Prostate gland (tissue), 2 donors: ENCODE measurements at regions not wholly inside any gene's neighbourhood (a gene's known extent, or its start where the extent isn't known, plus 50 kb on each side); places are given as distances from the start of the nearest gene placed in this dataset.

Experiments used
- CTCF ChIP-seq, 4 experiments: fragments of 200-600 bp in 2 of 4; fragments of 450-650 bp in 2 of 4; sonication (generic) in 2 of 4; IDR thresholded peaks; 1 replicate in 3 of 4; 2 replicates in 1 of 4; pipeline ENCODE4 v1.5.1; 2016 to 2019; ENCODE audit warnings: antibody characterized with exemption in 4 of 4, mild to moderate bottlenecking in 2 of 4, moderate library complexity in 2 of 4
- POLR2A ChIP-seq: fragments of 450-650 bp; IDR thresholded peaks from one replicate; pipeline ENCODE4 v1.6.1; 2016; ENCODE audit warnings: antibody characterized with exemption, mild to moderate bottlenecking
- POLR2AphosphoS5 ChIP-seq: sonication (generic); formaldehyde crosslinking; IDR thresholded peaks from one replicate; pipeline ENCODE4 v1.6.1; 2017; ENCODE audit warnings: antibody characterized with exemption

- no peak for TF ChIP-seq POLR2AphosphoS5
- TF ChIP-seq CTCF (IDR thresholded peaks at IDR 0.05), result no peak
- TF ChIP-seq POLR2A, result no peak
Observed at GRCh38 chr1:198929111-198929604, 290.3 kb downstream of the PTPRC start.
